ENCODE measurements at regions not wholly inside any gene's neighbourhood (a gene's known extent, or its start where the extent isn't known, plus 50 kb on each side); places are given as distances from the start of the nearest gene placed in this dataset.
"Not testable (repeated sequence)": the region's sequence is repeated elsewhere in the genome, so short reads cannot be mapped to it uniquely, and the experiment has no call there.

DNA sequence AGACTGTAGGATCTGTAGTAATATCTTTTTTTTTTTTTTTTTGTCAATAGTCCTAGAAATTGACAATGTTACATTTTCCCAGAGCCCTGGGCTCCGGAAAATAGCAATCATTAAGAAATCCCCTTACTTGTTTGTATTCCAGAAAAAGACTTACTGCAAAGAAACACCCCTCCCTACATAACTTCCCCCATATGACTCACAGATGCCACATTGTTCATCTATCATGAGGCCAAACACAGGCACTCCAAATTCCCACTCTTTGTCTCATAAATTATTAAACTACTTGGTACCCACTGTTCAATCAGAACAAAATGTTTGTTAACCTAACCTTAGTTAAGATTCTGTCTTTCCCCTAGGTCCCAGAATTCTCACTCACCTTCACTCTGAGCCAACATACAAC is 53.5 kb downstream of the TEX51 start:
- Mint-ChIP-seq H3K4me3 (no peak overlapping the region), H3K36me3 (ENCODE audit: low read depth) (no peaks in the 10 kb centered on the region), H3K27ac (no peak overlapping the region), H3K27me3 (ENCODE audit: low read depth) (peaks cover 5% of the 10 kb centered on the region), H3K9me3 (peaks cover 17% of the 10 kb centered on the region), H3K4me1 (peaks cover 4% of the 10 kb centered on the region)
- TF ChIP-seq, protein P1, sequence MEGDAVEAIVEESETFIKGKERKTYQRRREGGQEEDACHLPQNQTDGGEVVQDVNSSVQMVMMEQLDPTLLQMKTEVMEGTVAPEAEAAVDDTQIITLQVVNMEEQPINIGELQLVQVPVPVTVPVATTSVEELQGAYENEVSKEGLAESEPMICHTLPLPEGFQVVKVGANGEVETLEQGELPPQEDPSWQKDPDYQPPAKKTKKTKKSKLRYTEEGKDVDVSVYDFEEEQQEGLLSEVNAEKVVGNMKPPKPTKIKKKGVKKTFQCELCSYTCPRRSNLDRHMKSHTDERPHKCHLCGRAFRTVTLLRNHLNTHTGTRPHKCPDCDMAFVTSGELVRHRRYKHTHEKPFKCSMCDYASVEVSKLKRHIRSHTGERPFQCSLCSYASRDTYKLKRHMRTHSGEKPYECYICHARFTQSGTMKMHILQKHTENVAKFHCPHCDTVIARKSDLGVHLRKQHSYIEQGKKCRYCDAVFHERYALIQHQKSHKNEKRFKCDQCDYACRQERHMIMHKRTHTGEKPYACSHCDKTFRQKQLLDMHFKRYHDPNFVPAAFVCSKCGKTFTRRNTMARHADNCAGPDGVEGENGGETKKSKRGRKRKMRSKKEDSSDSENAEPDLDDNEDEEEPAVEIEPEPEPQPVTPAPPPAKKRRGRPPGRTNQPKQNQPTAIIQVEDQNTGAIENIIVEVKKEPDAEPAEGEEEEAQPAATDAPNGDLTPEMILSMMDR (IDR thresholded peaks at IDR 0.05; ENCODE audit: unreplicated experiment in 3 of 3), result no peak

DNA sequence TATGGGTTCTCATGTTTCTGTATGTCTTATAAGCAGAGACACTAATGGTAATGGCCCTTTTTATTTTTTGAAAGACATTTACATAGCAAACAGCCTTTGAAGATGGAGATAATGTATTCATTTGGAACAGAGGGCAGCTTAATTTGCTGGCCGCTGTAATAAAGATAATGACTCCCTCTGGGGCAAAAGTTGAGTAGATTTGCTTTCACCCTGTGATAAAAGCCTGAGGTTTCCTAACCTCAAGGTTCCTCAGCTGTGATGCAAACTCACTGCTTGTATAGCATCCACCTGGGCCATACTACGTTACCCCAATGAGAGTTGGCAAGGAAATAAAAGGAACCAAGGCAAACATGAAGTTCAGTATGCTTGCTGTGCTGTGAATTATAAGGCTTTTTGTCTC is 54.8 kb downstream of the TEX51 start:
- peaks cover 23% of the 10 kb centered on the region for H3K9me3 Mint-ChIP-seq
- peaks cover 4% of the 10 kb centered on the region for H3K4me1 Mint-ChIP-seq
- no peaks in the 10 kb centered on the region for H3K27me3 Mint-ChIP-seq (ENCODE audit: low read depth)
- TF ChIP-seq, protein P1 (IDR thresholded peaks at IDR 0.05; ENCODE audit: unreplicated experiment in 3 of 3), result no peak
- no peaks in the 10 kb centered on the region for H3K36me3 Mint-ChIP-seq (ENCODE audit: low read depth)
- no peak overlapping the region for H3K4me3 Mint-ChIP-seq
- no peak overlapping the region for H3K27ac Mint-ChIP-seq

DNA sequence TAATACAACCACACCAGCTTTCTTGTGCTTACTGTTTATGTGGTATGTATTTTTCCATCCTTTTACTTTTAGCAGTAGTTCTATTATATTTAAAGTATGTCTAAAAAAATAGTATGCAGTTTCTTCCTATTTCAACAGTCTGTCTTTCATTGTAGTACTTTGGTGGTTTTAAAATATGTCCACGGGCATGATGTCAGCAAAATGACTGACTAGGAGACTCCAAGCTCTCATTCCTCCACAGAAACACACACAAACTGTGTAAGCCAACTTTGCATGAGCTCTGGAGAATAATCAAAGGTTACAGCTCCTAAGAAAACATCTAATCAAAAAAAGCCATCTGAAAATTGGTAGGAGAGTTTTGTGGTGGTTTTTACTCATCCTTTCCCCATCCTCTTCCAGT is 56.1 kb downstream of the TEX51 start:
- peaks cover 34% of the 10 kb centered on the region for H3K9me3 Mint-ChIP-seq
- no peak overlapping the region for H3K27ac Mint-ChIP-seq
- TF ChIP-seq, protein P1 (IDR thresholded peaks at IDR 0.05; ENCODE audit: unreplicated experiment in 3 of 3), result no peak
- H3K4me3 Mint-ChIP-seq, result no peak overlapping the region
- peaks cover 5% of the 10 kb centered on the region for H3K36me3 Mint-ChIP-seq (ENCODE audit: low read depth)
- peaks cover 4% of the 10 kb centered on the region for H3K4me1 Mint-ChIP-seq
- no peaks in the 10 kb centered on the region for H3K27me3 Mint-ChIP-seq (ENCODE audit: low read depth)

DNA sequence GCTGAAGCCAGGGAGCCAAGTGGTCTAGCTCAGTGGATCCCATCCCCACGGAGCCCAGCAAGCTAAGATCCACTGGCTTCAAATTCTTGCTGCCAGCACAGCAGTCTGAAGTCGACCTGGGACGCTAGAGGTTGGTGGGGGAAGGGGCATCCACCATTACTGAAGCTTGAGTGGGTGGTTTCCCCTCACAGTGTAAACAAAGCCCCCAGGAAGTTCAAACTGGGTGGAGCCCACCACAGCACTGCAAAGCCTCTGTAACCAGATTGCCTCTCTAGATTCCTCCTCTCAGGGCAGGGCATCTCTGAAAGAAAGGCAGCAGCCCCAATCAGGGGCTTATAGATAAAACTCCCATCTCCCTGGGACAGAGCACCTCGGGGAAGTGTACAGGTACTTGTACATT is 58.1 kb downstream of the TEX51 start:
- H3K4me1 Mint-ChIP-seq; H3K4me3 Mint-ChIP-seq; H3K27me3 Mint-ChIP-seq (ENCODE audit: low read depth); H3K36me3 Mint-ChIP-seq (ENCODE audit: low read depth); H3K27ac Mint-ChIP-seq: not testable (repeated sequence)
- peaks cover 50% of the 10 kb centered on the region for H3K9me3 Mint-ChIP-seq

DNA sequence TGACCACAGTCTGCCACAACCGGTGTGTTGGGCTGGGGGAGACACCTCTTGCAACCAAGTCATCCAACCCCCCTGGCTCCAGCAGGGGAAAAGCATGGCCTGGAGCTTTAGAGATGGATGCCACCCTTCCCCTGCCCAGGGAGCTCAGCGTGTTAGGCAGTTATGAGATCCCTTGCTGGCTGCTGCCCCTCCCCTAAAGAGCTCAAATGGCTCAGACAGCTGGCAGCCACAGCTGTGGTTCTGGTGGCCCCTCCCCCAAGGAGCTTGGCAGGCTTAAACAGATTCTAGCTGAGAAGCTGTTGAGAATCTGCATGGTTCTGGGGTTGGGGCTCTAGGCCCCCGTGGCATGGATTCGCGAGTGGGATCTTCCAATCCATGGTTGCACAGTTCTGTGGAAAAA is 64.7 kb downstream of the TEX51 start:
- peaks cover 3% of the 10 kb centered on the region for H3K27me3 Mint-ChIP-seq (ENCODE audit: low read depth)
- no peak overlapping the region for H3K27ac Mint-ChIP-seq
- H3K4me3 Mint-ChIP-seq, result no peak overlapping the region
- TF ChIP-seq, protein P1 (IDR thresholded peaks at IDR 0.05; ENCODE audit: unreplicated experiment in 3 of 3), result no peak
- peaks cover 49% of the 10 kb centered on the region for H3K9me3 Mint-ChIP-seq
- peaks cover 21% of the 10 kb centered on the region for H3K4me1 Mint-ChIP-seq
- peaks cover 14% of the 10 kb centered on the region for H3K36me3 Mint-ChIP-seq (ENCODE audit: low read depth)

DNA sequence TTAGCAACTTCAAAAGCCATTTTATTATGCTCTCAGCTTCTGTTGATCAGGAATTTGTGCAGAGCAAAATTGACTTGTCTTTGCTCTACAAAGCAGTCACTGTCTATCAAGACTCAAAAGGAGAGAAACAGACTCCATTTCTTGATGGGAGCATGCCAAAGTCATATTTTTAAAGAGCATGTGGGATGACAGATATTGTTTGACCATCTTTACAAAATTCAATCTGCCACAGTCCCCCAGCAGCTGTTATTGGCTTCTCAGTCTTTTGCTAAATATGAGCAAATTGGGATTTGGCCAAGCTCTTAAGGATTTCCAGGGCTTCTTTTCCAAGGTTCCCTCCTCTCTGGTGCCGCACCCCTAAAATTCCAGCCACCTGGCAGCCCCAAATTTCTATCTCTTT is 67.9 kb downstream of the TEX51 start:
- Mint-ChIP-seq H3K4me1 (peaks cover 37% of the 10 kb centered on the region), H3K36me3 (ENCODE audit: low read depth) (peaks cover 4% of the 10 kb centered on the region), H3K9me3 (peaks cover 20% of the 10 kb centered on the region), H3K27ac (no peak overlapping the region), H3K4me3 (no peak overlapping the region), H3K27me3 (ENCODE audit: low read depth) (peaks cover 7% of the 10 kb centered on the region)
- TF ChIP-seq, protein P1 (IDR thresholded peaks at IDR 0.05; ENCODE audit: unreplicated experiment in 3 of 3), result no peak

Data from nephron (organoid).